Esophagus muscularis mucosa (tissue), 4 donors: ENCODE measurements at regions not wholly inside any gene's neighbourhood (a gene's known extent, or its start where the extent isn't known, plus 50 kb on each side); places are given as distances from the start of the nearest gene placed in this dataset.

Source experiments
- CTCF ChIP-seq, 3 experiments: fragments of 200-600 bp in 2 of 3; fragments of 450-650 bp in 1 of 3; sonication (generic) in 2 of 3; IDR thresholded peaks; one replicate each; pipeline ENCODE4 v1.5.1; 2017 to 2019; ENCODE audit warnings: antibody characterized with exemption in 3 of 3, mild to moderate bottlenecking in 2 of 3, moderate library complexity in 1 of 3
- EP300 ChIP-seq: sonication (generic); formaldehyde crosslinking; IDR thresholded peaks from one replicate; pipeline ENCODE4 v1.6.1; 2017; ENCODE audit warnings: antibody characterized with exemption
- POLR2A ChIP-seq: fragments of 450-650 bp; IDR thresholded peaks from one replicate; pipeline ENCODE4 v1.6.1; 2017; ENCODE audit warnings: antibody characterized with exemption, moderate library complexity, mild to moderate bottlenecking, low read depth
- POLR2AphosphoS5 ChIP-seq, 2 donors: sonication (generic); formaldehyde crosslinking; IDR thresholded peaks; one replicate each; pipeline ENCODE4 v1.6.1; 2017; ENCODE audit warnings: antibody characterized with exemption in 2 of 2

GRCh38 chr3:189490337-189490736 lies 140.9 kb upstream of the TP63 start:
- TF ChIP-seq CTCF (IDR thresholded peaks at IDR 0.05) (no peak), POLR2A (no peak), POLR2AphosphoS5 (IDR thresholded peaks at IDR 0.05) (no peak), EP300 (no peak)
